Liver (tissue), 8 donors: ENCODE measurements at regions not wholly inside any gene's neighbourhood (a gene's known extent, or its start where the extent isn't known, plus 50 kb on each side); places are given as distances from the start of the nearest gene placed in this dataset.

Experiments used
- DNase-seq: peaks from one replicate; pipeline ENCODE4 v3.0.0-alpha.2; 2017; ENCODE audit warnings: low spot score
- H3K27ac ChIP-seq, 2 donors: one replicate each; pipeline ENCODE4 v1.7.0; 2013; ENCODE audit warnings: inconsistent platforms in 2 of 2, low read length in 2 of 2, control low read depth in 1 of 2, low read depth in 1 of 2, mild to moderate bottlenecking in 1 of 2
- H3K27me3 ChIP-seq, 4 donors: one replicate each; pipeline versions ENCODE4 v1.6.1 to v1.7.0; 2013; ENCODE audit warnings: low read length in 3 of 4, inconsistent platforms in 1 of 4, mild to moderate bottlenecking in 1 of 4, moderate library complexity in 1 of 4; ENCODE audit not compliant: control insufficient read depth in 4 of 4, insufficient read depth in 4 of 4
- H3K36me3 ChIP-seq, 4 donors: one replicate each; pipeline versions ENCODE4 v1.6.1 to v1.7.0; 2013; ENCODE audit warnings: low read length in 3 of 4, mild to moderate bottlenecking in 3 of 4, low read depth in 1 of 4, moderate library complexity in 1 of 4; ENCODE audit not compliant: control insufficient read depth in 4 of 4, insufficient read depth in 3 of 4
- H3K4me1 ChIP-seq, 4 donors: one replicate each; pipeline versions ENCODE4 v1.6.1 to v1.7.0; 2013; ENCODE audit warnings: low read length in 3 of 4, mild to moderate bottlenecking in 3 of 4, moderate library complexity in 1 of 4; ENCODE audit not compliant: control insufficient read depth in 4 of 4, insufficient read depth in 4 of 4
- H3K4me3 ChIP-seq, 3 donors: one replicate each; pipeline versions ENCODE4 v1.6.1 to v1.7.0; 2013; ENCODE audit warnings: low read length in 3 of 3, control low read depth in 1 of 3, low read depth in 1 of 3, mild to moderate bottlenecking in 1 of 3
- H3K9ac ChIP-seq, 2 donors: one replicate each; pipeline ENCODE4 v1.7.0; 2013; ENCODE audit warnings: low read length in 2 of 2, mild to moderate bottlenecking in 2 of 2, moderate library complexity in 2 of 2, control low read depth in 1 of 2, low read depth in 1 of 2
- H3K9me3 ChIP-seq, 4 donors: one replicate each; pipeline versions ENCODE4 v1.6.1 to v1.7.0; 2013; ENCODE audit warnings: low read length in 3 of 4; ENCODE audit not compliant: control insufficient read depth in 4 of 4
- ATF3 ChIP-seq: IDR thresholded peaks from 2 replicates; pipeline ENCODE4 v1.6.1; 2016; ENCODE audit warnings: antibody characterized with exemption
- CTCF ChIP-seq: fragments of 150-350 bp; IDR thresholded peaks from 2 replicates; pipeline ENCODE4 v1.5.1; 2017; ENCODE audit warnings: improper control_type of control experiment, low read depth, low read length; ENCODE audit not compliant: missing input control
- EGR1 ChIP-seq, 2 donors: IDR thresholded peaks; 2 replicates each; pipeline ENCODE4 v1.6.1; 2016 to 2018; ENCODE audit warnings: antibody characterized with exemption in 2 of 2, low read depth in 2 of 2
- FOXA1 ChIP-seq: IDR thresholded peaks from 2 replicates; pipeline ENCODE4 v1.6.1; 2016; ENCODE audit warnings: antibody characterized with exemption
- FOXA2 ChIP-seq: IDR thresholded peaks from 2 replicates; pipeline ENCODE4 v1.6.1; 2016; ENCODE audit warnings: antibody characterized with exemption
- GABPA ChIP-seq, 2 donors: IDR thresholded peaks in 1 of 2; conservative IDR thresholded peaks in 1 of 2; 2 replicates each; pipeline ENCODE4 v1.6.1; 2016; ENCODE audit warnings: antibody characterized with exemption in 2 of 2, mild to moderate bottlenecking in 1 of 2, moderate library complexity in 1 of 2
- HNF4A ChIP-seq, 2 donors: conservative IDR thresholded peaks; 2 replicates each; pipeline ENCODE4 v1.6.1; 2016; ENCODE audit warnings: antibody characterized with exemption in 2 of 2, mild to moderate bottlenecking in 2 of 2
- HNF4G ChIP-seq: IDR thresholded peaks from 2 replicates; pipeline ENCODE4 v1.6.1; 2016; ENCODE audit warnings: antibody characterized with exemption
- JUND ChIP-seq, 2 donors: IDR thresholded peaks; 2 replicates each; pipeline ENCODE4 v1.6.1; 2016; ENCODE audit warnings: antibody characterized with exemption in 2 of 2
- MAX ChIP-seq: IDR thresholded peaks from 2 replicates; pipeline ENCODE4 v1.6.1; 2016; ENCODE audit warnings: antibody characterized with exemption
- NR2F2 ChIP-seq: IDR thresholded peaks from 2 replicates; pipeline ENCODE4 v1.6.1; 2016; ENCODE audit warnings: antibody characterized with exemption
- RAD21 ChIP-seq, 2 donors: IDR thresholded peaks; 2 replicates each; pipeline ENCODE4 v1.6.1; 2016; ENCODE audit warnings: antibody characterized with exemption in 2 of 2, mild to moderate bottlenecking in 2 of 2
- REST ChIP-seq: IDR thresholded peaks from 2 replicates; pipeline ENCODE4 v1.6.1; 2016; ENCODE audit warnings: antibody characterized with exemption, mild to moderate bottlenecking
- RXRA ChIP-seq, 2 donors: IDR thresholded peaks; 2 replicates each; pipeline ENCODE4 v1.6.1; 2017 to 2018; ENCODE audit warnings: antibody characterized with exemption in 2 of 2, mild to moderate bottlenecking in 1 of 2
- SP1 ChIP-seq: IDR thresholded peaks from 2 replicates; pipeline ENCODE4 v1.6.1; 2018; ENCODE audit warnings: antibody characterized with exemption, mild to moderate bottlenecking
- TAF1 ChIP-seq: conservative IDR thresholded peaks from 2 replicates; pipeline ENCODE4 v1.6.1; 2016; ENCODE audit warnings: antibody characterized with exemption, mild to moderate bottlenecking
- YY1 ChIP-seq: IDR thresholded peaks from 2 replicates; pipeline ENCODE4 v1.6.1; 2016; ENCODE audit warnings: antibody characterized with exemption, mild to moderate bottlenecking
- ZBTB33 ChIP-seq: IDR thresholded peaks from 2 replicates; pipeline ENCODE4 v1.6.1; 2016; ENCODE audit warnings: antibody characterized with exemption
- WGBS: extraction: QIAGEN DNeasy Blood & Tissue Kit; methylation state at CpG from one replicate; pipeline ENCODE4 v1.1.7; 2013; 5-methylcytosine and 5-hydroxymethylcytosine counted together
- donor health status: healthy.
- donor health status: healthy.
- donor health status: healthy.
- donor health status: healthy.
- donor health status: healthy.

- Histone ChIP-seq H3K36me3 (no peaks in the 10 kb centered on the region), H3K9me3 (no peaks in the 10 kb centered on the region), H3K27ac (no peak overlapping the region), H3K9ac (no peak overlapping the region), H3K27me3 (peaks cover 0 to 2% (median 0%) of the 10 kb centered on the region in 4 donors), H3K4me3 (no peak overlapping the region), H3K4me1 (no peaks in the 10 kb centered on the region)
- WGBS, result 76% methylated on average over 8 of the region's 8 CpGs
- no peak for DNase-seq
- TF ChIP-seq REST (no peak), JUND (IDR thresholded peaks at IDR 0.05) (no peak), TAF1 (no peak), EGR1 (IDR thresholded peaks at IDR 0.05; ENCODE audit: low read depth in 2 of 2) (no peak), SP1 (no peak), RXRA (IDR thresholded peaks at IDR 0.05) (no peak), HNF4A (conservative IDR thresholded peaks at IDR 0.05) (no peak), YY1 (no peak), CTCF (no peak), GABPA (IDR thresholded peaks at IDR 0.05 in 1 of 2, conservative IDR thresholded peaks at IDR 0.05 in 1 of 2) (no peak), FOXA1 (no peak), RAD21 (IDR thresholded peaks at IDR 0.05) (no peak), ATF3 (no peak)
Observed at GRCh38 chr9:86700629-86701028, 246.7 kb downstream of the GAS1 start.

- WGBS, result 76% methylated on average over 4 of the region's 4 CpGs
- DNase-seq, result no peak
- Histone ChIP-seq H3K9ac (no peak overlapping the region), H3K27ac (no peak overlapping the region), H3K9me3 (no peaks in the 10 kb centered on the region), H3K4me1 (no peaks in the 10 kb centered on the region), H3K4me3 (no peak overlapping the region), H3K36me3 (no peaks in the 10 kb centered on the region), H3K27me3 (peaks cover 0 to 2% (median 0%) of the 10 kb centered on the region in 4 donors)
- TF ChIP-seq TAF1 (no peak), ATF3 (no peak), CTCF (no peak), HNF4G (no peak), SP1 (no peak), RAD21 (IDR thresholded peaks at IDR 0.05) (no peak), ZBTB33 (no peak), JUND (IDR thresholded peaks at IDR 0.05) (no peak), HNF4A (conservative IDR thresholded peaks at IDR 0.05) (no peak), RXRA (IDR thresholded peaks at IDR 0.05) (no peak), GABPA (IDR thresholded peaks at IDR 0.05 in 1 of 2, conservative IDR thresholded peaks at IDR 0.05 in 1 of 2) (no peak), YY1 (no peak), NR2F2 (no peak), FOXA2 (no peak), FOXA1 (no peak), MAX (no peak), EGR1 (IDR thresholded peaks at IDR 0.05; ENCODE audit: low read depth in 2 of 2) (no peak)
Observed at GRCh38 chr9:86697999-86698398, 249.3 kb downstream of the GAS1 start.
